ENCODE measurements at regions not wholly inside any gene's neighbourhood (a gene's known extent, or its start where the extent isn't known, plus 50 kb on each side); places are given as distances from the start of the nearest gene placed in this dataset.

GRCh38 chr6:116996842-116997241 is 119.8 kb downstream of the RFX6 start:
- Histone ChIP-seq H3K9me3 (ENCODE audit: insufficient read depth, low read depth, low read length) (no peaks in the 10 kb centered on the region), H3F3A (ENCODE audit: low read depth) (no peaks in the 10 kb centered on the region), H2AFZ (ENCODE audit: low read length) (no peak overlapping the region), H3K4me1 (ENCODE audit: insufficient read depth, low read length, poor library complexity, severe bottlenecking) (no peaks in the 10 kb centered on the region), H3K27me3 (ENCODE audit: insufficient read depth, low read length, poor library complexity, severe bottlenecking) (no peaks in the 10 kb centered on the region), H4K20me1 (ENCODE audit: insufficient read depth, low read length, poor library complexity, severe bottlenecking) (no peaks in the 10 kb centered on the region), H3K36me3 (ENCODE audit: insufficient read depth, low read length) (no peaks in the 10 kb centered on the region), H3K9me2 (replicated peaks; ENCODE audit: low read depth, low read length) (no peaks in the 10 kb centered on the region), H3K9ac (ENCODE audit: low read depth, low read length, poor library complexity, severe bottlenecking) (no peak overlapping the region), H3K79me2 (ENCODE audit: insufficient read depth, low read length) (no peaks in the 10 kb centered on the region), H3K4me3 (ENCODE audit: low read length, poor library complexity, severe bottlenecking) (no peak overlapping the region), H3K4me2 (ENCODE audit: low read depth, low read length, poor library complexity, severe bottlenecking) (no peak overlapping the region)
- TF ChIP-seq CTCF (conservative IDR thresholded peaks at IDR 0.05; ENCODE audit: low read length), result no peak
- no peak for TF ChIP-seq EZH2phosphoT487 (IDR thresholded peaks at IDR 0.05; ENCODE audit: borderline replicate concordance)

GRCh38 chr6:116997496-116997895 is 120.5 kb downstream of the RFX6 start:
- H3K9me2 ChIP-seq (replicated peaks; ENCODE audit: low read depth, low read length), result no peaks in the 10 kb centered on the region
- TF ChIP-seq CTCF (conservative IDR thresholded peaks at IDR 0.05; ENCODE audit: low read length), result no peak
- TF ChIP-seq EZH2phosphoT487 (IDR thresholded peaks at IDR 0.05; ENCODE audit: borderline replicate concordance), result no peak
- H3K36me3 ChIP-seq (ENCODE audit: insufficient read depth, low read length), result no peaks in the 10 kb centered on the region
- H2AFZ ChIP-seq (ENCODE audit: low read length), result no peak overlapping the region
- H3K27me3 ChIP-seq (ENCODE audit: insufficient read depth, low read length, poor library complexity, severe bottlenecking), result no peaks in the 10 kb centered on the region
- no peaks in the 10 kb centered on the region for H3K79me2 ChIP-seq (ENCODE audit: insufficient read depth, low read length)
- no peak overlapping the region for H3K4me3 ChIP-seq (ENCODE audit: low read length, poor library complexity, severe bottlenecking)
- H3K4me2 ChIP-seq (ENCODE audit: low read depth, low read length, poor library complexity, severe bottlenecking), result no peak overlapping the region
- H3K9ac ChIP-seq (ENCODE audit: low read depth, low read length, poor library complexity, severe bottlenecking), result no peak overlapping the region
- H3F3A ChIP-seq (ENCODE audit: low read depth), result no peaks in the 10 kb centered on the region
- H4K20me1 ChIP-seq (ENCODE audit: insufficient read depth, low read length, poor library complexity, severe bottlenecking), result no peaks in the 10 kb centered on the region
- H3K4me1 ChIP-seq (ENCODE audit: insufficient read depth, low read length, poor library complexity, severe bottlenecking), result no peaks in the 10 kb centered on the region
- no peaks in the 10 kb centered on the region for H3K9me3 ChIP-seq (ENCODE audit: insufficient read depth, low read depth, low read length)

- Histone ChIP-seq H3K36me3 (ENCODE audit: insufficient read depth, low read length) (no peaks in the 10 kb centered on the region), H3K9ac (ENCODE audit: low read depth, low read length, poor library complexity, severe bottlenecking) (no peak overlapping the region), H3K4me1 (ENCODE audit: insufficient read depth, low read length, poor library complexity, severe bottlenecking) (no peaks in the 10 kb centered on the region), H2AFZ (ENCODE audit: low read length) (no peak overlapping the region), H3K9me2 (replicated peaks; ENCODE audit: low read depth, low read length) (no peaks in the 10 kb centered on the region), H3K9me3 (ENCODE audit: insufficient read depth, low read depth, low read length) (no peaks in the 10 kb centered on the region), H4K20me1 (ENCODE audit: insufficient read depth, low read length, poor library complexity, severe bottlenecking) (no peaks in the 10 kb centered on the region), H3K4me2 (ENCODE audit: low read depth, low read length, poor library complexity, severe bottlenecking) (no peak overlapping the region), H3F3A (ENCODE audit: low read depth) (no peaks in the 10 kb centered on the region), H3K4me3 (ENCODE audit: low read length, poor library complexity, severe bottlenecking) (no peak overlapping the region), H3K79me2 (ENCODE audit: insufficient read depth, low read length) (no peaks in the 10 kb centered on the region), H3K27me3 (ENCODE audit: insufficient read depth, low read length, poor library complexity, severe bottlenecking) (no peaks in the 10 kb centered on the region)
- no peak for TF ChIP-seq EZH2phosphoT487 (IDR thresholded peaks at IDR 0.05; ENCODE audit: borderline replicate concordance)
- TF ChIP-seq CTCF (conservative IDR thresholded peaks at IDR 0.05; ENCODE audit: low read length), result no peak
These were observed 130.6 kb downstream of the RFX6 start for GRCh38 chr6:117007659-117008058.
